ENCODE measurements at regions not wholly inside any gene's neighbourhood (a gene's known extent, or its start where the extent isn't known, plus 50 kb on each side); places are given as distances from the start of the nearest gene placed in this dataset.
"Not testable (repeated sequence)": the region's sequence is repeated elsewhere in the genome, so short reads cannot be mapped to it uniquely, and the experiment has no call there.

- DNase-seq = no peak
Measured at GRCh38 chr2:223300326-223300725, 248.3 kb downstream of the KCNE4 start.

- peak; percentile 25 for DNase-seq
Measured at GRCh38 chr2:223306371-223306770, 254.4 kb downstream of the KCNE4 start.

- DNase-seq = no peak
Measured at GRCh38 chr2:223311889-223312680, 260.1 kb downstream of the KCNE4 start.

DNA sequence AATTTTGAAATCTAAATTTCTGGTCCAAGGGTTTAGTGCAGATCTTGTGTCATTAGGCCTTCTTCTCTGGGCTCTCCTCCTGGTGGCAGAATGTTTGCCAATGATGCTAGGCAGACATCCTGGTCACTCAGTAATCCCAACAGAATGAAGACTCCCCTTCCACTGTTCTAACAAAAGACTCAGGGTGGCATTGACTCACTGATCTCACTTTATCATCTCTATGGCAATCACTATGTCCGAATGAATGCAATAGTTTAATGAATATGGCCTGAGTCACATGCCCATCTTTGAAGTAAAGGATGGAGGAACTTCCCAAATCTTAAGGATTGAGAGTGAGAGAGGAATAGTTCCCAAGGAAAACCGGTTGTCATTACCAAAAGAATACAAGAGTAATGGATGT, 261.1 kb downstream of the KCNE4 start:
- no peak for DNase-seq

DNA sequence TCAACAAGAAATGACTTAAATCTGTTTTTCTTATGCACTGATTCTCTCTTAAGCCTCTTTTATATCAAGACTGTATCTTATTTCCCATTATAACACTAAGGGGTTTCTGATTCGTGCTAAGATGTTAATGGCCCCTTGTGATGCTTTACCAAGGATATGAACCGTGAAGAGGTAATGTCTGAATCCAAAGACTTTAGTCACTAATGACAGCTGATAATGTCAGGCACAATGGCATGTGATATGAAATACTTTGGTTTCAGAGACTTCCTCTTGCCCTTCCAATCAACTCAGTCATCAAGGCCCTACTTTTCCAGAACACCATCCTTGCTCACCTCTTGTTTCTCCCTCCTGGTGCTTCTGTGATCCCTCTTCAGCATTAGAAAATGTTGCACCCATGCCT, 262.8 kb downstream of the KCNE4 start:
- no peak for DNase-seq

- no peak for DNase-seq
Measured at GRCh38 chr2:223315813-223316212, 263.8 kb downstream of the KCNE4 start.

DNA sequence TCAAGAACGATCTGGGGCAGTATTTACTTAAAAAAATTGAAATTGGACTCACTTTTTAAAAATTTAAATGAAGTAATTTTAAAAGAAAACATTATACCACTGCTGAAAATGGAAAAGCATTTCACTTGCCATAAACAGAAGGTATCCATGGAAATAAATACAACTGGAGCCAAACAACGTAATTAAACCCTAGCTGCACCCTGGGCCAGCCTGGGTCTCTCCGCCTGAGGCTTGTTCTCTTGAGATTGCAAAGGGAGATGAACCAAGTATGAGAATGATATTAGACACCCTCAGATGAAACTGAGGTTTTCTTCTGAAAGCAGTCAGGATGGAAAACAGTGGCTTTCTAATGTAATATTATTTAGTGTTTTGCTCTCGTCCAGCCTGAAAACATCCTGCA, 264.4 kb downstream of the KCNE4 start:
- no peak for DNase-seq

DNA sequence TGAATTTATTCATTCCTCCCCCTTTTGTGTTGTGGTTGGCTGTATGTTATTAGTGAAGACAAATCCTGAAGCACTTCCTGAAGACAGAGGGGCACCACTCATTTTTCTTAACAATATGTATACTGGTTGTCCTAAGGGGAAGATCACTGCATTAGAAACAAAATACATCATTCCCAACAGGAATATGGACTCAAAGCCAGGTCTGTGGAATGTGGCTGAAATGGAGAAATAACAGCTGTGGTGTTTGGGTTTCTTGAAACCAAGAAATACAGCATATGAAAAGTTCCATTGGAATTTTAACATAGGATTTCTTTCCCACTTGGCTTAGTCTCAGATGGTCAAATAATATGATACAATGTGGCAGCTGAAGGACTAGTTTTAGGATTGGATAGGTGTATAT, 267.6 kb downstream of the KCNE4 start:
- no peak for DNase-seq

DNA sequence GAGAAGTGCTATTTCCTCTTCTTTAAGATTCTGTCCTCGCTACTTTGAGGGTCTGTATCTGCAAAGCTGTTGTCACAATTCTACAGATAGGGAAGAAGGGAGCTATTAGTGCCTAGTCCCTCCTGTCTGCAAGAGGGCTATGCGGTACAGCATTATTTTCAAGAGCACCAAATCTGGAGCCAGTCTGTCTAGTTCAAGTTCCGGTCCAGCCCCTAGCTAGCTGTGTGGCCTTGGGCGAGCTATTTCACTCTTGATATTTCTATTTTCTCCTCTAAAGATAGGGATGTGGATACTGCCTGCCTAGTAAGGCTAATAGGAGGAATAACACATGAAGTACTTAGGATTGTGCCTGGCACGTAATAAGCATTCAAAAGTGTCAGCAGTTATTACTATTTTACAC, 272.4 kb downstream of the KCNE4 start:
- no peak for DNase-seq

DNA sequence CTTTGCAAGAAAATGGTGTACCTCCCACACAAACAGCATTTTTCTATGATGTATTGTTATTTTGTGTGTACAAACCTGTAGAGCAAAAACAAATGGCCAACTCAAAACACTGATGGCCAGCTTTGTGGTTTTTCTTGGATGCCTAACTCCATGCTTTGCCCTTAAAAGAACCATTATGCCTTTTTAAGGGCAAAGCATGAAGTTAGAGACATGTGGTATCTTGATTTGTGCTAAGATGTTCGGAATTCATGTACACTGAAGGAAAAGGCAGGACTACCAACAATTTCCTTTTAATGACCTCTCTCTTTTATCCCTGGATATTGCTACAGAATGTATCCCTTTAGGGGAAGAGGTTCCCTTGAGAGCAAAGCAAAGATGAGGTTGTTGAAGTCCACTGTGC, 273.6 kb downstream of the SCG2 start:
- DNase-seq = no peak

- DNase-seq = not testable (repeated sequence)
Measured at GRCh38 chr2:223330747-223331146, 271.4 kb downstream of the SCG2 start.

DNA sequence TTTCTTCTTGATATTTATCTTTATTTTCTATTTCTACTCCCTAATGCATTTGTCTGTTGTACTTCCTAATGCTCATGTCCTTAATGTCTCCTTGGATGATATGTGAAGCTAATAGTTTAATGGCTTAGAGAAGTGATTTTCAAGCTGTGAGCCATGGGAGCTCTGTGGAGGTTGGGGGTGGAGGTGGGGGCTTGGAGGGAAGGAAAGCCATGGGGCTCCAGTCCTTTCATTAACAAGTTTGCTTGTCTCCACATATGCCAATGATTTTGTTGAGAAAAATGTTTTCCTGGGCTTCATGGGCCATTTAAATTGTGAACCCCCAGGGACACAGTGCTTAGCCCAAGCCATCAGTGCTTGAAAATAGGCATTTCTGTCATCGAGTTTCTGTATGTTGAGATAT, 264.1 kb downstream of the SCG2 start:
- no peak for DNase-seq

GRCh38 chr2:223357076-223357475, 245.1 kb downstream of the SCG2 start:
- DNase-seq = no peak

DNA sequence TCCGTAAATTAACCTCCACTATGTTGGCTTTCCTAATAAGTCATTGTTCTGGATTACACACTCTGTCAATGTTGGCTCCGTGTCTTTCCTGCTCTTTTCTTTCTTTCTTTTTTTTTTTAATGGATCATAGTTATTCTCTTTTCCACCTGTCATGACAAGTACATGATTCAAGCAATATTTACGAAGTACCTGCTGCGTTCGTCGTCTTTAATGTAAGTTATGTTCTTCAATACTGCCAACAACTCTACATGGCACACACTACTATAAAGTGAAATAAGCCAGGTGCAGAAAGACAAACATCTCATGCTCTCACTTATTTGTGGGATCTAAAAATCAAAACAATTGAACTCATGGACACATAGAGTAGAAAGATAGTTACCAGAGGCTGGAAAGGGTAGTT, 239.1 kb downstream of the SCG2 start:
- no peak for DNase-seq

DNA sequence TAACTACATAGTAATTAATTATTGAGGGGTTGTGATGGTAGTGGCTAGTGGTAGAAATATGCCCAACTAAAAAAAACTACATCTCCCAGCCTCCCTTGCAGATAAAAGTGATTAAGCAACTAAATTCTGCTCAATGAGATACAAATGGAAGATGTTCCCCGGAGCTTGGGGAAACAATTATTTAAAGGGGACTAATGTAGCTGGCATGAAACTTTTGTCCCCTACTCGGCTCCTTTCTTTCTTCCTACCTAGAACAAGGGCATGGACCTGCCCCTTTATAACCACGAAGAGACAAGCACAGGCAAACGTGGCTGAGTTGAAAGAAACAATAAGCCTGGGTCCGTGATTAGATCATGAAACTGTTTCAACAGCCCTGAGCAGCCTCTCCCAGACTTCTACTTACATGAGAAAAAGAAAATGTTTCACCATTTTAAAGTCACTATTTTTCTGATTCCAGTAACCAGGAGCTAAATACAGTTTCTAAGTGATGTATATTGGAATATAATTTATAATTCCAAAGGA, 236.9 kb downstream of the SCG2 start:
- no peak for DNase-seq

- no peak for DNase-seq
Measured at GRCh38 chr2:223366566-223366965, 235.6 kb downstream of the SCG2 start.

GRCh38 chr2:223368481-223368880, 233.7 kb downstream of the SCG2 start:
- DNase-seq = no peak

DNA sequence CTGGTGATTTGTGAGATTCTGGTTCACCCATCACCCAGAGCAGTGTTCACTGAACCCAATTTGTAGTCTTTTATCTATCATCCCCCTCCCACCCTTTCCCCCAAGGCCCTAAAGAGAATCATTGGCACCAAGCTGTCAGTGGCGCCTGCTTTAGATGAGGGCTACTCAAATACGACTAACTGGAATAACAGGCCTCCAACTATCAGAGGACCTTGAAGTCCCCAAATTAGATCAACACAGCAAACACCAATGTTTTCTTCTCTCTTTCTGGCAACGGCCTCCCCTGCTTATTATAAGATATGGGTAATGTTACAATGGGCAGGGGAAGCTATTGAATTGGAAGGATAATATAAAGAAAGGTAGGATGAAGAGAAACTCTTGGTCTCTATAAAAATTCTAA, 232.3 kb downstream of the SCG2 start:
- DNase-seq = no peak

- DNase-seq = no peak
Measured at GRCh38 chr2:223383315-223383714, 218.8 kb downstream of the SCG2 start.

GRCh38 chr2:223386189-223386588, 216.0 kb downstream of the SCG2 start:
- DNase-seq = no peak

DNA sequence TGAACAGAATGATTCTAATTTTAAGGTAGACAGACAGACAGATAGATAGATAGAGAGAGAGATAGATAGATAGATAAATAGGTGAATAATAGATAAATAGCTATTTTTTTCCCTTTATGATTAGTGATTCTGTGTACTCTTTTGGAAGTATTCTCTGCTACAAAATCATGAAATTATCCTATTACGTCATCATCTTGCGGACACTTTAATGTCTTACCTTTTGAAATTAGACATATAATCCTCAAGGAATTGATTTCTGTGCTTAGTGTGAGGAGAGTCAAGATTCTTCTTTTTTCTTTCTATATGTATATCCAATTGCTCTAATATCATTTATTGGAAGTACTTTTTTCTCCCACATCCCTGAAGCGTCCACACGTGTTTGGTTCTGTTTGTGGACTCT, 215.2 kb downstream of the SCG2 start:
- no peak for DNase-seq

- DNase-seq = no peak
Measured at GRCh38 chr2:223389624-223390023, 212.5 kb downstream of the SCG2 start.

GRCh38 chr2:223396993-223397392, 205.2 kb downstream of the SCG2 start:
- DNase-seq = no peak

DNA sequence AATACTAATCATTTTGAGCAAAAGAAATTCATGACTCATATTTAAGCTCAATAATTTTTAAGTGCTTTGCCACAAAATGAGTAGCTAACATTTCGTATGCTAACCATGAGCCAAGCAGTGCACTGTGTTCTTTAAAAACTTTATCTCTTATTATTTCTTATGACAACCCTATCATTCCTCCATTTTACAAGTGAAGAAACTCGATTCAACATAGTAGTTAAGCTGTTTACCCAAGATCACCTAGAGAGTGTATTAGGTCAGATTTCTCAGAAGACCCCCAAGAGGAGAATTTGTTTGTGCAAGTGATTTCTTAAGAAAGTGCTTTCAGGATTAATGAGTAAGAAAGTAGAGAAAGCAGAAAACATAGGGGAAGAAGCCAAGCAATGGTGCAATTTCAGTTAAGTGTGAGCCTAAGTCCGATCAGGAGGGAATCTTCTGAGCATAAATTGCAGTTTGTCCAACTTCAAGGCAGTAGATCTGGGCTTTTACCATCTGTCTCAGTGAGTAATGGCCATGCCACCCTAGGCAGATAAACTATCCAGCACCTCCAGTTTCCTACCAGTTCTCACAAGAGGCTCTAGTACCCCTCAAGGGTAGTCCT, 202.7 kb downstream of the SCG2 start:
- DNase-seq = no peak

- no peak for DNase-seq
Measured at GRCh38 chr2:223404616-223405015, 197.5 kb downstream of the SCG2 start.
